ENCODE measurements at regions not wholly inside any gene's neighbourhood (a gene's known extent, or its start where the extent isn't known, plus 50 kb on each side); places are given as distances from the start of the nearest gene placed in this dataset.

DNA sequence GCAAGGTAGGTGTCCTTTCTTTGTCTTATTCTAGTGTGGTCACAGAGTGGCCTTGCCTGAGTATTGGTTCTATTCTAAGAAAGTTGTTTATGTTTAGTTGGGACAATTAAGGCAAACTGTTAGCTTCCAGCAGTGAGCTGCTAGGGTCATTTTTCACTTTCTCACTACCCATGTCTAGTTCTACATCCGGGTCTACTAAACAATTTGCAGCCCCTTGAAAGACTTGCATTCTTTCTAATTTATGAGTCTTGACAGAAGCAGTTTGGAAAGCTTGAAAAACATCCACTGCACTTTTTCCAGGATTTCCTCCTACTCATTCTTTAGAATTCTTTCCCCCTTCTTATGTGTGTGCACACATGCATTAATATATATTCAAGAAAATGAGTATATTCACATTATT, 892.2 kb upstream of the ACO1 start:
- Histone ChIP-seq H3K14ac (ENCODE audit: insufficient read length) (no peak overlapping the region), H3K4me3 (ENCODE audit: extremely low read depth in 1 of 4, insufficient read depth in 2 of 4, low read depth in 3 of 4, low read length in 4 of 4) (no peak overlapping the region), H3K18ac (ENCODE audit: extremely low read depth, low read length) (no peak overlapping the region), H2BK15ac (ENCODE audit: low read length) (no peak overlapping the region), H3K23me2 (ENCODE audit: low read depth, low read length) (no peaks in the 10 kb centered on the region), H3K9me3 (ENCODE audit: insufficient read depth in 2 of 2, low read depth in 1 of 2, low read length in 1 of 2) (peaks cover 8% of the 10 kb centered on the region in 2 experiments; a peak in 3 of 4 replicates), H2BK5ac (ENCODE audit: low read depth, low read length) (no peak overlapping the region), H4K20me1 (replicated peaks in 1 of 2; ENCODE audit: control insufficient read depth in 1 of 2, insufficient read depth in 2 of 2, low read length in 2 of 2) (no peaks in the 10 kb centered on the region), H3K9ac (replicated peaks in 1 of 4; ENCODE audit: extremely low read depth in 1 of 4, low read depth in 3 of 4, low read length in 3 of 4) (no peak overlapping the region), H3K4ac (replicated peaks; ENCODE audit: insufficient read length, low read depth, low read length) (no peak overlapping the region), H3K4me1 (replicated peaks in 1 of 4; ENCODE audit: control insufficient read depth in 3 of 4, insufficient read depth in 4 of 4, low read length in 3 of 4) (no peaks in the 10 kb centered on the region), H2AK5ac (ENCODE audit: low read depth, low read length) (no peak overlapping the region), H4K8ac (ENCODE audit: extremely low read depth, insufficient read depth, low read length) (no peak overlapping the region), H3K27ac (ENCODE audit: low read depth, low read length) (no peak overlapping the region), H3K79me2 (ENCODE audit: control insufficient read depth in 1 of 2, insufficient read depth in 2 of 2, low read length in 2 of 2) (no peaks in the 10 kb centered on the region), H4K91ac (replicated peaks; ENCODE audit: insufficient read length, low read length) (no peak overlapping the region), H3K23ac (ENCODE audit: insufficient read length) (no peak overlapping the region), H2AFZ (ENCODE audit: low read length) (no peak overlapping the region), H4K5ac (ENCODE audit: insufficient read length, low read depth, low read length) (no peak overlapping the region), H2BK20ac (ENCODE audit: low read length) (no peak overlapping the region), H2BK120ac (replicated peaks; ENCODE audit: low read depth, low read length) (no peak overlapping the region), H3K36me3 (ENCODE audit: control insufficient read depth in 2 of 4, insufficient read depth in 4 of 4, low read length in 3 of 4) (no peaks in the 10 kb centered on the region), H3K79me1 (ENCODE audit: low read depth, low read length) (no peaks in the 10 kb centered on the region), H3K27me3 (replicated peaks in 1 of 4; ENCODE audit: control insufficient read depth in 3 of 4, extremely low read depth in 1 of 4, insufficient read depth in 3 of 4, low read length in 3 of 4) (no peaks in the 10 kb centered on the region), H2BK12ac (ENCODE audit: low read depth, low read length) (no peak overlapping the region), H3K4me2 (ENCODE audit: insufficient read depth in 1 of 2, low read depth in 2 of 2, low read length in 2 of 2) (no peak overlapping the region), H3K56ac (replicated peaks; ENCODE audit: insufficient read length, low read depth, low read length) (no peak overlapping the region)
- DNase-seq (ENCODE audit: low read depth in 1 of 2, low spot score in 2 of 2) (no peak), FAIRE-seq (no peak)
- ChIA-PET POLR2A (ENCODE audit: partially characterized antibody) (no interaction called here), CTCF (ENCODE audit: partially characterized antibody) (no interaction called here)
- 83% methylated on average over 1 of the region's 1 CpG; no CpG with 5 or more reads in 1 of the 2 experiments for WGBS, 2 experiments (ENCODE audit: extremely low coverage in 1 of 2, insufficient coverage in 1 of 2, insufficient read length in 1 of 2, insufficient replicate concordance in 2 of 2, low coverage in 1 of 2, low lambda C conversion rate in 2 of 2, missing lambda C conversion rate in 1 of 2)
- TF ChIP-seq BCL11A (IDR thresholded peaks at IDR 0.05; ENCODE audit: low read depth in 2 of 2, low read length in 2 of 2) (no peak), POLR2A (IDR thresholded peaks at IDR 0.05; ENCODE audit: control extremely low read depth in 1 of 2, low read depth in 2 of 2, low read length in 2 of 2) (no peak), CHD1 (IDR thresholded peaks at IDR 0.05; ENCODE audit: low read depth, low read length) (no peak), TAF7 (optimal IDR thresholded peaks at IDR 0.05; ENCODE audit: borderline replicate concordance, low read depth, low read length) (no peak), SP2 (IDR thresholded peaks at IDR 0.05; ENCODE audit: low read length) (no peak), MAFK (IDR thresholded peaks at IDR 0.05; ENCODE audit: low read depth, low read length) (no peak), SP4 (IDR thresholded peaks at IDR 0.05; ENCODE audit: low read length) (no peak), CBX5 (IDR thresholded peaks at IDR 0.05; ENCODE audit: low read depth, low read length) (no peak), TCF12 (IDR thresholded peaks at IDR 0.05; ENCODE audit: low read depth, low read length) (no peak), HDAC6 (IDR thresholded peaks at IDR 0.05; ENCODE audit: low read depth, low read length) (no peak), FOSL1 (IDR thresholded peaks at IDR 0.05; ENCODE audit: insufficient read depth, low read depth, low read length) (no peak), TEAD4 (IDR thresholded peaks at IDR 0.05; ENCODE audit: low read depth, low read length) (no peak), JUND (IDR thresholded peaks at IDR 0.05; ENCODE audit: low read length) (no peak), TBP (IDR thresholded peaks at IDR 0.05; ENCODE audit: low read depth, low read length) (no peak), RNF2 (IDR thresholded peaks at IDR 0.05; ENCODE audit: borderline replicate concordance, low read depth, low read length, missing control alignments, poor library complexity, severe bottlenecking) (no peak)
- TF ChIP-seq, protein P1, sequence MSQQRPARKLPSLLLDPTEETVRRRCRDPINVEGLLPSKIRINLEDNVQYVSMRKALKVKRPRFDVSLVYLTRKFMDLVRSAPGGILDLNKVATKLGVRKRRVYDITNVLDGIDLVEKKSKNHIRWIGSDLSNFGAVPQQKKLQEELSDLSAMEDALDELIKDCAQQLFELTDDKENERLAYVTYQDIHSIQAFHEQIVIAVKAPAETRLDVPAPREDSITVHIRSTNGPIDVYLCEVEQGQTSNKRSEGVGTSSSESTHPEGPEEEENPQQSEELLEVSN (IDR thresholded peaks at IDR 0.05): no peak
